ENCODE measurements at regions not wholly inside any gene's neighbourhood (a gene's known extent, or its start where the extent isn't known, plus 50 kb on each side); places are given as distances from the start of the nearest gene placed in this dataset.

GRCh38 chr5:14946815-14947620 lies 75.4 kb upstream of the ANKH start:
- no peak overlapping the region for H3K27ac ChIP-seq
- TF ChIP-seq, protein P1, sequence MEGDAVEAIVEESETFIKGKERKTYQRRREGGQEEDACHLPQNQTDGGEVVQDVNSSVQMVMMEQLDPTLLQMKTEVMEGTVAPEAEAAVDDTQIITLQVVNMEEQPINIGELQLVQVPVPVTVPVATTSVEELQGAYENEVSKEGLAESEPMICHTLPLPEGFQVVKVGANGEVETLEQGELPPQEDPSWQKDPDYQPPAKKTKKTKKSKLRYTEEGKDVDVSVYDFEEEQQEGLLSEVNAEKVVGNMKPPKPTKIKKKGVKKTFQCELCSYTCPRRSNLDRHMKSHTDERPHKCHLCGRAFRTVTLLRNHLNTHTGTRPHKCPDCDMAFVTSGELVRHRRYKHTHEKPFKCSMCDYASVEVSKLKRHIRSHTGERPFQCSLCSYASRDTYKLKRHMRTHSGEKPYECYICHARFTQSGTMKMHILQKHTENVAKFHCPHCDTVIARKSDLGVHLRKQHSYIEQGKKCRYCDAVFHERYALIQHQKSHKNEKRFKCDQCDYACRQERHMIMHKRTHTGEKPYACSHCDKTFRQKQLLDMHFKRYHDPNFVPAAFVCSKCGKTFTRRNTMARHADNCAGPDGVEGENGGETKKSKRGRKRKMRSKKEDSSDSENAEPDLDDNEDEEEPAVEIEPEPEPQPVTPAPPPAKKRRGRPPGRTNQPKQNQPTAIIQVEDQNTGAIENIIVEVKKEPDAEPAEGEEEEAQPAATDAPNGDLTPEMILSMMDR (conservative IDR thresholded peaks at IDR 0.05), result peak; percentile 65

- no peak overlapping the region for H3K27ac ChIP-seq
These were observed 73.9 kb upstream of the ANKH start for GRCh38 chr5:14945450-14945849.

DNA sequence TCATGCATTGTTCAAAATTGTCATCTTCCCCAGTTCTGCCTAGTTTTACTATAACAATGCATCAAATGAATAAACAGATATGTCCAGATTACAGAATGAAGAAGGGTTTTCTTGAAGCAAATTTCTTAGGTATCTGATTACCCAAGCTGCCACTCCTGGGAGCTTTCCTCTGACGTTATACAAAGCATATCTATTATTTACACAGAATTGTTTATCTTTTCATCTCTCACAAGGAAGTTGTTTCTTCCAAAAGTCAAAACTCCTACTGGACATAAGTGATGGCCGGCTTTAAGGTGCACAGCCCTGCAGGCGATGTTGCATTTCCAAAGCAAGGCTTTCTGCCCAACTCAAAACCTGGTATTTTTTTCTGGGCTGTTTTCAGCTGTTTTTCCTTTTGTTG lies 73.4 kb upstream of the ANKH start:
- TF ChIP-seq, protein P1 (conservative IDR thresholded peaks at IDR 0.05), result no peak
- no peak overlapping the region for H3K27ac ChIP-seq

More at GRCh38 chr5:14945450-14945849, 73.9 kb upstream of the ANKH start:
- TF ChIP-seq, protein P1 (conservative IDR thresholded peaks at IDR 0.05), result no peak

- TF ChIP-seq, protein P1 (conservative IDR thresholded peaks at IDR 0.05), result no peak
- H3K27ac ChIP-seq, result no peak overlapping the region
These were observed 72.8 kb upstream of the ANKH start for GRCh38 chr5:14944350-14944739.

GRCh38 chr5:14942212-14942611 lies 70.6 kb upstream of the ANKH start:
- H3K27ac ChIP-seq, result no peak overlapping the region
- TF ChIP-seq, protein P1 (conservative IDR thresholded peaks at IDR 0.05), result no peak

DNA sequence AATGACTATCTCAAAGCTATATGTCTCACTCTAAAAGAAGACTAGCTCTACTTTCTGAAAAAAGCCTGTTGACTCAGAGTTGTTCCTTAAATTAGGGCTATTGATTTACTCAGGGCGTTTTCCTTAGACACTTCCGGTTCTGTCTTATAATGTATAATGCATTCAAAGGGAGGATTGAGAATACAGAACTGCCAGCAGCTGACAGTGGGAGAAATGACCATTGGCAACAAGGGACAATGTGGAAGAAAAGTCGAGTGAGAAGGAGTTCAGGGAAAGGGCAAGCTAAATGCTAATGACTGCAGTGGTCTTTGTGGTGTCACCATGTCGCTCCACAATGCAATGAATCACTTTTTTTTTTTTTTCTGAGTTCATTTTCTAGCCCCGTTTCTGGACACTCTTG lies 65.7 kb upstream of the ANKH start:
- TF ChIP-seq, protein P1 (conservative IDR thresholded peaks at IDR 0.05), result no peak
- H3K27ac ChIP-seq, result no peak overlapping the region

DNA sequence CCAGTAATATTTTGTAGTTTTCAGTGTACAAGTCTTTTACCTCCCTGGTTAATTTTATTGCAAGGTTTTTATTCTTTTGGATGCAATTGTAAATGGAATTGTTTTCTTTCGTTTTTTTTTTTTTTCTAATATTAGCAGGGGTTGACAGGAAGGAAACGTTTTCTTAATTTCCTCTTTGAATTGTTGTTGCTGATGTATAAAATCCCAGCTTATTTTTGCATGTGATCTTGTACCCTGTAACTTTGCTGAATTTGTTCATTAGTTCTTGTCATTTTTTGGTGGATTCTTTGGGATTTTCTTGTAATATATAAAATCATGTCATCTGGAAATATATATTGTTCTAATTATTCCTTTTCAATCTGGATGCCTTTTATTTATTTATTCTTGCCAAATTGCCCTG lies 65.0 kb upstream of the ANKH start:
- TF ChIP-seq, protein P1 (conservative IDR thresholded peaks at IDR 0.05), result no peak
- no peak overlapping the region for H3K27ac ChIP-seq

All from VCaP (cell line).